ENCODE measurements at regions not wholly inside any gene's neighbourhood (a gene's known extent, or its start where the extent isn't known, plus 50 kb on each side); places are given as distances from the start of the nearest gene placed in this dataset.

- WGBS: 34% methylated on average over 2 of the region's 2 CpGs
- intact Hi-C loops (cut with DNase I): no loop called here
- no peak for TF ChIP-seq POLR2AphosphoS5 (IDR thresholded peaks at IDR 0.05)
- no peak for TF ChIP-seq CTCF (IDR thresholded peaks at IDR 0.05)
- TF ChIP-seq POLR2A (IDR thresholded peaks at IDR 0.05): no peak
- no peaks in the 10 kb centered on the region for H3K4me1 ChIP-seq (replicated peaks)
- DNase-seq (ENCODE audit: low spot score): no peak
- no peaks in the 10 kb centered on the region for H3K36me3 ChIP-seq
- no peaks in the 10 kb centered on the region for H3K27me3 ChIP-seq (replicated peaks; ENCODE audit: insufficient read depth)
- no peak overlapping the region for H3K4me3 ChIP-seq
- H3K9me3 ChIP-seq: no peaks in the 10 kb centered on the region
- no peak overlapping the region for H3K27ac ChIP-seq
Observed at GRCh38 chr14:71214241-71214640, 307.0 kb downstream of the PCNX1 start.

GRCh38 chr14:71220462-71220861 lies 313.2 kb downstream of the PCNX1 start:
- TF ChIP-seq POLR2AphosphoS5 (IDR thresholded peaks at IDR 0.05) (no peak), CTCF (IDR thresholded peaks at IDR 0.05) (no peak), POLR2A (IDR thresholded peaks at IDR 0.05) (no peak)
- Histone ChIP-seq H3K27me3 (replicated peaks; ENCODE audit: insufficient read depth) (no peaks in the 10 kb centered on the region), H3K4me3 (no peak overlapping the region), H3K9me3 (no peaks in the 10 kb centered on the region), H3K4me1 (replicated peaks) (no peaks in the 10 kb centered on the region), H3K36me3 (no peaks in the 10 kb centered on the region), H3K27ac (no peak overlapping the region)
- DNase-seq (ENCODE audit: low spot score): no peak
- 50% methylated on average over 4 of the region's 4 CpGs for WGBS
- intact Hi-C loops (cut with DNase I): no loop called here

- H3K4me1 ChIP-seq (replicated peaks): no peaks in the 10 kb centered on the region
- WGBS: 92% methylated on average over 2 of the region's 2 CpGs
- TF ChIP-seq POLR2A (IDR thresholded peaks at IDR 0.05) (no peak), CTCF (IDR thresholded peaks at IDR 0.05) (no peak), POLR2AphosphoS5 (IDR thresholded peaks at IDR 0.05) (no peak)
- H3K9me3 ChIP-seq: no peaks in the 10 kb centered on the region
- no peaks in the 10 kb centered on the region for H3K36me3 ChIP-seq
- no peak overlapping the region for H3K27ac ChIP-seq
- intact Hi-C loops (cut with DNase I): no loop called here
- no peak overlapping the region for H3K4me3 ChIP-seq
- no peaks in the 10 kb centered on the region for H3K27me3 ChIP-seq (replicated peaks; ENCODE audit: insufficient read depth)
- DNase-seq (ENCODE audit: low spot score): no peak
Observed at GRCh38 chr14:71221119-71221518, 313.9 kb downstream of the PCNX1 start.

GRCh38 chr14:71225113-71225512 lies 317.9 kb downstream of the PCNX1 start:
- intact Hi-C loops (cut with DNase I): no loop called here
- Histone ChIP-seq H3K4me3 (no peak overlapping the region), H3K27ac (no peak overlapping the region), H3K4me1 (replicated peaks) (no peaks in the 10 kb centered on the region), H3K9me3 (no peaks in the 10 kb centered on the region), H3K36me3 (no peaks in the 10 kb centered on the region), H3K27me3 (replicated peaks; ENCODE audit: insufficient read depth) (no peaks in the 10 kb centered on the region)
- no peak for DNase-seq (ENCODE audit: low spot score)
- TF ChIP-seq CTCF (IDR thresholded peaks at IDR 0.05) (no peak), POLR2AphosphoS5 (IDR thresholded peaks at IDR 0.05) (no peak)
- 52% methylated on average over 2 of the region's 2 CpGs for WGBS

- Histone ChIP-seq H3K36me3 (no peaks in the 10 kb centered on the region), H3K4me3 (no peak overlapping the region), H3K27ac (no peak overlapping the region), H3K4me1 (replicated peaks) (no peaks in the 10 kb centered on the region), H3K27me3 (replicated peaks; ENCODE audit: insufficient read depth) (no peaks in the 10 kb centered on the region), H3K9me3 (no peaks in the 10 kb centered on the region)
- intact Hi-C loops (cut with DNase I): no loop called here
- TF ChIP-seq POLR2AphosphoS5 (IDR thresholded peaks at IDR 0.05) (no peak), POLR2A (IDR thresholded peaks at IDR 0.05) (no peak)
- 49% methylated on average over 2 of the region's 2 CpGs for whole genome bisulfite sequencing
- no peak for DNase-seq (ENCODE audit: low spot score)
Observed at GRCh38 chr14:71228711-71229110, 321.5 kb downstream of the PCNX1 start.

Data from prostate gland (tissue), 2 donors.